ENCODE measurements at regions not wholly inside any gene's neighbourhood (a gene's known extent, or its start where the extent isn't known, plus 50 kb on each side); places are given as distances from the start of the nearest gene placed in this dataset.

- CTCF ChIA-PET, result no interaction called here
- Mint-ChIP-seq H3K27ac (no peak overlapping the region), H3K27me3 (ENCODE audit: low read depth) (no peaks in the 10 kb centered on the region), H3K36me3 (ENCODE audit: low read depth) (no peaks in the 10 kb centered on the region), H3K4me3 (no peak overlapping the region), H3K9me3 (ENCODE audit: insufficient read depth) (no peaks in the 10 kb centered on the region), H3K4me1 (ENCODE audit: low read depth) (no peaks in the 10 kb centered on the region)
- ATAC-seq (no peak), DNase-seq (no peak)
- POLR2A ChIA-PET, result no interaction called here
Measured at GRCh38 chr11:70503468-70504221, 105.3 kb downstream of the CTTN start.

DNA sequence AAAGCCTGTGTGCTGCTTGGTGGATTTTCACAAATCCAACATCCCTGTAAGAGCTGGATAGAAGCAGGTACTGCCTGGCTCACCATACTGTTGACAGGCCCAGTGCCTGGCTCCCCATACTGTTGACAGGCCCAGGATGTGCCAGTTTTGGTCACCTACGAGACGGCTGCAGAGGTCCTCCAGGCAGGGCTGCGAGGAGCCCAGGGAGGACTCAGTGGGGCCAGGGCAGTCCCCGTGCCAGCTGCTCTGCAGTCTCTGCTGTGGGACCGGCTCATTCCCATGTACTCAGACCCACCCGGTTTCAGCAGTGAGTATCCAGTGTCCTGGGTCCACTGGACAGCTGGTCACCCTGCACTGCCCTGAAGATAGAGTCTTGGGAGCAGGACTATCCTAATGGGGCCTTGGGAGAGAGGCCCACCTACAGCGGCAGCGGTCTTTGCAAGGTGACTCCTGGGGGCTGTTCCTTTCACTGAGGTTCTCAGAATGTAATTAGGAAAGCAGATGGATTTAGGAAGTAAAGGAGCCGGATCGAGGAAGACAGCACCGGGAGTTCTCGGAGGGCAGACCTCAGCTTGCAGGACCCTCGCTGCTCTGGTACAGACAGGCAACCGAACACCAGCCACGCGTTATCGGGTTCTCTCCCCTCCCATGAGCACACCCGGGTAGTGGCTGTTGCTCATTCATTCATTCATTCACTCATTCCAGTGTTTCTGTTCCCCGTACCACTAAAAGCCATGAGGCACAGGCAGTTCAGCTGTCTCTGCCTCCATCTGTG lies 106.1 kb downstream of the CTTN start:
- Mint-ChIP-seq H3K27me3 (ENCODE audit: low read depth) (no peaks in the 10 kb centered on the region), H3K4me1 (ENCODE audit: low read depth) (no peaks in the 10 kb centered on the region), H3K36me3 (ENCODE audit: low read depth) (no peaks in the 10 kb centered on the region), H3K27ac (no peak overlapping the region), H3K4me3 (no peak overlapping the region), H3K9me3 (ENCODE audit: insufficient read depth) (no peaks in the 10 kb centered on the region)
- ATAC-seq (no peak), DNase-seq (no peak)
- ChIA-PET POLR2A (no interaction called here), CTCF (no interaction called here)

GRCh38 chr11:70505331-70505731 lies 107.0 kb downstream of the CTTN start:
- ChIA-PET POLR2A (no interaction called here), CTCF (interaction anchor here (0.6 to 0.7 kb wide), 2 partner anchors 25 to 385 kb away, joined by 3 read pairs; no protein-coding TSS in a partner anchor)
- Mint-ChIP-seq H3K27ac (no peak overlapping the region), H3K36me3 (ENCODE audit: low read depth) (no peaks in the 10 kb centered on the region), H3K9me3 (ENCODE audit: insufficient read depth) (no peaks in the 10 kb centered on the region), H3K27me3 (ENCODE audit: low read depth) (no peaks in the 10 kb centered on the region), H3K4me3 (no peak overlapping the region), H3K4me1 (ENCODE audit: low read depth) (no peaks in the 10 kb centered on the region)
- DNase-seq (no peak), ATAC-seq (no peak)

GRCh38 chr11:70505761-70506657 lies 107.7 kb downstream of the CTTN start:
- Mint-ChIP-seq H3K27me3 (ENCODE audit: low read depth) (no peaks in the 10 kb centered on the region), H3K9me3 (ENCODE audit: insufficient read depth) (no peaks in the 10 kb centered on the region), H3K4me3 (no peak overlapping the region), H3K4me1 (ENCODE audit: low read depth) (no peaks in the 10 kb centered on the region), H3K36me3 (ENCODE audit: low read depth) (no peaks in the 10 kb centered on the region), H3K27ac (no peak overlapping the region)
- ChIA-PET POLR2A (no interaction called here), CTCF (interaction anchor here (0.6 to 0.7 kb wide), 2 partner anchors 26 to 385 kb away, joined by 3 read pairs; no protein-coding TSS in a partner anchor)
- ATAC-seq (no peak), DNase-seq (no peak)

DNA sequence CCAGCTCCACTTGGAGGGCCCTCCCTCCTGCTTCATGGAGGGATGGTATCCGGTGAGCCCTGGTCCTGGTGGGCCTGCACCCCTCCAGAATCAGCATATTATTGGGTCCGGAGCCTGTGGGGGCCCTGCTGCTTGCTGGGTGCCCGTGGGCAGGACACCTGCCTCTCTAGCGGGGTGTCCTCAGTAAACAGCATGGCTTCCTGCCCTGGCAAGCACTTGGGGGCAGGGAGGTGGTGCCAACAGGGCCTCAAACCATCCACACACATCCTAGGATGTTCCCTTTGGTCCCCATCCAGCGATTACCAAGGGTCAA lies 108.3 kb downstream of the CTTN start:
- Mint-ChIP-seq H3K27ac (no peak overlapping the region), H3K4me1 (ENCODE audit: low read depth) (no peaks in the 10 kb centered on the region), H3K27me3 (ENCODE audit: low read depth) (no peaks in the 10 kb centered on the region), H3K9me3 (ENCODE audit: insufficient read depth) (no peaks in the 10 kb centered on the region), H3K4me3 (no peak overlapping the region), H3K36me3 (ENCODE audit: low read depth) (no peaks in the 10 kb centered on the region)
- DNase-seq (no peak), ATAC-seq (no peak)
- CTCF ChIA-PET, result no interaction called here
- POLR2A ChIA-PET, result no interaction called here

DNA sequence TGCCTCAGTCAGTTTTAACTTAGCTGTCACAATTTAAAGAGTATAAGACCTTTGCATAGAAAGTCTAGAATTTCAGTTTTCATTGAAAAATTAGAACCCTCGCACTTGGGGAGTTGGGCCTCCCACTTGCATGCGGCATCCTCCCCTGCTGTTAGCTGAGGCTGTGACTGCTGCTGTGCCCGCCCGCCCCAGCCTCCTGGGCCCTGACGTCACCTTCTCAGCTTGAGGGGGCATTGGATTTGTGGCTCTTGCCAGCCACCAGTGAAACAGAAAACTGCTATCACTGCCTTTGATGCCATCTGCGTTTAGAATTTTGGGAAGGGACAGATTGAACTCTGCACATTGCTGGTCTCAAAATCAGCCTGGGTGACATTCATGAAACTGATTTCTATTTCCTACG lies 108.7 kb downstream of the CTTN start:
- no peaks in the 10 kb centered on the region for H3K36me3 Mint-ChIP-seq (ENCODE audit: low read depth)
- ATAC-seq, result no peak
- ChIA-PET CTCF (no interaction called here), POLR2A (no interaction called here)
- no peak overlapping the region for H3K4me3 Mint-ChIP-seq
- H3K27me3 Mint-ChIP-seq (ENCODE audit: low read depth), result peaks cover 1% of the 10 kb centered on the region
- H3K27ac Mint-ChIP-seq, result no peak overlapping the region
- H3K9me3 Mint-ChIP-seq (ENCODE audit: insufficient read depth), result peaks cover 3% of the 10 kb centered on the region
- no peak for DNase-seq
- no peaks in the 10 kb centered on the region for H3K4me1 Mint-ChIP-seq (ENCODE audit: low read depth)

DNA sequence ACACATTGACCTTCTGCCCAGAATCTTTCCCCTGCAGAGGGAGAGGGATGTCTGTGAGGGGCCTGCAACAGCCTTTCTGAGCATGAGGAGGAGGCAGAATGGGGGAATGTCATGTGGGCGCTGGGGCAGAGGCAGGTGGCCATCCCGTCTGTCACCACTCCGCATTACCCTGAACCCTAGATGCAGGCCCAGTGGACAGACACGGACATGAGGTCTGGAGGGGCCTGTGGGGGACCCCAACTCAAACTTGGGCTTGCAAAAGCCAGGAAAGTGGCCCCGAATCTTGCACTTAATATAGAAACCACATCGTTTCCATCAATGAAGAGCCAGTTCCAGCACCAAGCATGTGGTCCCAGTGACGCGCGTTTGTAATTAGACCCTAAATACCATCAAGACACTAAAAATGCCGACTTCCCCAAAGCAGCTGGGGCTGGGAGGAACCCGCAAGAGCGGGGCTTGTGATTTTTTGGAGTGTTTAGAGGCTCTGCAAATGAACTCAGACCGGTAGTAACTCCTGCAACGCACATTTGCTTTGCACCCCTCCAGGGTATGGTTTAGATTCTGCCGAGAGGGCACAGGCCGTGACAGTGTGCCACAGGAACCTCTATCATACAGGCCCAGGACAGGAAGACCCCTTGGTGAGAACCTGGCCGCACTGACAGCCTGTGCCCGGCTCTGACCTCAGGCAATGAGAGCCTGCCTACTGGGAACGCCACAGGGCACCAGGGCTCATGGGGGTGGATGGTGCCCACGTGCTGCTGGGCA lies 109.3 kb downstream of the CTTN start:
- Mint-ChIP-seq H3K9me3 (ENCODE audit: insufficient read depth) (peaks cover 10% of the 10 kb centered on the region), H3K27me3 (ENCODE audit: low read depth) (peaks cover 2% of the 10 kb centered on the region), H3K4me1 (ENCODE audit: low read depth) (no peaks in the 10 kb centered on the region), H3K36me3 (ENCODE audit: low read depth) (no peaks in the 10 kb centered on the region), H3K27ac (no peak overlapping the region), H3K4me3 (no peak overlapping the region)
- ATAC-seq (no peak), DNase-seq (no peak)
- POLR2A ChIA-PET, result no interaction called here
- CTCF ChIA-PET, result no interaction called here

GRCh38 chr11:70508231-70508480 lies 109.8 kb downstream of the CTTN start:
- Mint-ChIP-seq H3K4me3 (no peak overlapping the region), H3K36me3 (ENCODE audit: low read depth) (no peaks in the 10 kb centered on the region), H3K27ac (no peak overlapping the region), H3K9me3 (ENCODE audit: insufficient read depth) (peaks cover 15% of the 10 kb centered on the region), H3K4me1 (ENCODE audit: low read depth) (no peaks in the 10 kb centered on the region), H3K27me3 (ENCODE audit: low read depth) (peaks cover 2% of the 10 kb centered on the region)
- ATAC-seq (no peak), DNase-seq (no peak)
- POLR2A ChIA-PET, result no interaction called here
- CTCF ChIA-PET, result no interaction called here

GRCh38 chr11:70509476-70509875 lies 111.1 kb downstream of the CTTN start:
- H3K27me3 Mint-ChIP-seq (ENCODE audit: low read depth), result peaks cover 2% of the 10 kb centered on the region
- no peak for DNase-seq
- H3K36me3 Mint-ChIP-seq (ENCODE audit: low read depth), result no peaks in the 10 kb centered on the region
- H3K27ac Mint-ChIP-seq, result no peak overlapping the region
- CTCF ChIA-PET, result no interaction called here
- no peak for ATAC-seq
- no peak overlapping the region for H3K4me3 Mint-ChIP-seq
- peaks cover 20% of the 10 kb centered on the region for H3K9me3 Mint-ChIP-seq (ENCODE audit: insufficient read depth)
- POLR2A ChIA-PET, result no interaction called here
- H3K4me1 Mint-ChIP-seq (ENCODE audit: low read depth), result no peaks in the 10 kb centered on the region

DNA sequence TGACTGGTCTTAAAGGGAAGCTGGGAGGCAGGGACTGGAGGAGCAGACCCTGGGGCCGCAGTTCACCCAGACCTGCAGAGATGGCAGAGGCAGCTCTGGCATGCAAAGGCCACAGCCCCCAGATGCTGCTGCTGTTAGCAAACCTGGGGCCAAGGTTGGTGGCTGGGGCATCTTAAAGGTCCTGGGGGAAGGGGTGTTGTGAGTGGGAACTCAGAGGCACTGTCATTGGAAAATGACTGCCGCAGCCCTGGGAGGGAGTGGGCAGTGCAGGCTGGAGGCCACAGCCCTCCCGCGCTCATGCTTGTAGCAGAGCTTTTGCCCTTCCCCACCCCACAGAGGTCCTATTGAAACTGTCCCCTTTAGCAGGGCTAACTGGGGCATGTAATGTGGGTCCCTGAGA lies 111.8 kb downstream of the CTTN start:
- ChIA-PET POLR2A (no interaction called here), CTCF (no interaction called here)
- Mint-ChIP-seq H3K27ac (no peak overlapping the region), H3K9me3 (ENCODE audit: insufficient read depth) (peaks cover 20% of the 10 kb centered on the region), H3K4me3 (no peak overlapping the region), H3K27me3 (ENCODE audit: low read depth) (peaks cover 2% of the 10 kb centered on the region), H3K4me1 (ENCODE audit: low read depth) (no peaks in the 10 kb centered on the region), H3K36me3 (ENCODE audit: low read depth) (no peaks in the 10 kb centered on the region)
- ATAC-seq (no peak), DNase-seq (no peak)

DNA sequence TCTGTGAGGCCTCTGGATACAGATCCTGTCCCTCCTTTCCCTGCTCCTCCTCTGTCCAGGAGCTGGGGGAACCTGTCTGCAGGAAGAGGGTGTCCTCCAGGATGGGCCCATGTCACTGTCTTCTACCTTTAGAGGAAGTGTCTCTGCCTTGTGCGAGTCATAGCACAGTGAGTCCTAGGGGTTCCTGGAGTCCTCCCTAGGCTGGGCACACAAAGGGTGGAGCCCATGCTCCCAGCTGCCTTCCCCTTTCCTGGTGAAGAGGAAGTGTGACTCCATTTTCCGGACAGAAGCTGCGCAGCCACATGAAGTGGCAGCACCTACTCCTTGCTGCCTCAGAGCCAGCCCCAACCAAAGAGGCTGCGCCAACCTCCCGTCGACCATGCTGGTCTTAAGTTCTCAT lies 112.2 kb downstream of the CTTN start:
- ATAC-seq (no peak), DNase-seq (no peak)
- Mint-ChIP-seq H3K36me3 (ENCODE audit: low read depth) (no peaks in the 10 kb centered on the region), H3K9me3 (ENCODE audit: insufficient read depth) (peaks cover 20% of the 10 kb centered on the region), H3K4me3 (no peak overlapping the region), H3K4me1 (ENCODE audit: low read depth) (no peaks in the 10 kb centered on the region), H3K27me3 (ENCODE audit: low read depth) (peaks cover 2% of the 10 kb centered on the region), H3K27ac (no peak overlapping the region)
- ChIA-PET POLR2A (no interaction called here), CTCF (no interaction called here)

DNA sequence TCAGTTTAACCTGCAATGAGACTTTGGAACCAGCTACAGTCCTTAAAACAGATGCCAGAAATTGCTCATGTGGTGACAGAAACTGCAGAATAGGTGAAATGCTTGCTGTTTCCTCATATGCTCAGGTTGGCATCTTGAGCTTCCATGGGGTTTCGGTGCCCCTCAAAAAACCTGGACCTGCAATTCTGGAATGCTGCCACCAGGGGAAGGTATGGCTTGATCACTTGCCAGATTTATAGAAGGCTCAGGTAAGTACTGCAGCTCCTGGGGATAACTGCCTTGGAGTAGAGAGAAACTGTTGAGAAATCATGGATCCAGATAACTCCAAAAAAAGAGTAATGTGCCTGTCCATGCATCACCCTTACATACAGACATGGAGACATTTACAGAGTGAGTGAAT lies 113.0 kb downstream of the CTTN start:
- H3K27ac Mint-ChIP-seq, result no peak overlapping the region
- no peak overlapping the region for H3K4me3 Mint-ChIP-seq
- peaks cover 20% of the 10 kb centered on the region for H3K9me3 Mint-ChIP-seq (ENCODE audit: insufficient read depth)
- ChIA-PET POLR2A (no interaction called here), CTCF (no interaction called here)
- peaks cover 8% of the 10 kb centered on the region for H3K27me3 Mint-ChIP-seq (ENCODE audit: low read depth)
- H3K4me1 Mint-ChIP-seq (ENCODE audit: low read depth), result no peaks in the 10 kb centered on the region
- ATAC-seq (no peak), DNase-seq (no peak)
- H3K36me3 Mint-ChIP-seq (ENCODE audit: low read depth), result no peaks in the 10 kb centered on the region

All from activated CD8-positive, alpha-beta T cell treated with anti-CD3 and anti-CD28 coated beads, Interleukin-2, amount 10 ng/mL, durations not matched to agents 7 days and 5 days (primary cell).